WTC11 (cell line): ENCODE measurements at regions not wholly inside any gene's neighbourhood (a gene's known extent, or its start where the extent isn't known, plus 50 kb on each side); places are given as distances from the start of the nearest gene placed in this dataset.

Source experiments
- ATAC-seq: fragments of 200-7000 bp; cut with Tn5 transposase; 2 replicates; pipeline ENCODE4 v1.10.0; 2021; ENCODE audit warnings: mild to moderate bottlenecking, moderate library complexity
- CTCF ChIA-PET: fragments of 300-600 bp; sonication (Branson Sonifier 250); formaldehyde crosslinking; loops from one replicate; lab custom pipeline; 2021; ENCODE audit warnings: antibody characterized with exemption; lab: Charles Lee
- POLR2A ChIA-PET: fragments of 350-600 bp; sonication (Branson Sonifier 250); formaldehyde crosslinking; loops from one replicate; lab custom pipeline; 2021; ENCODE audit warnings: antibody characterized with exemption; lab: Charles Lee
- DNase-seq: peaks from one replicate; pipeline ENCODE4 v3.0.0; 2021; ENCODE audit warnings: low spot score
- H3K27ac Mint-ChIP-seq: 2 replicates; pipeline ENCODE4 v1.8.0; 2021; ENCODE audit warnings: mixed read lengths
- H3K27me3 Mint-ChIP-seq: 2 replicates; pipeline ENCODE4 v1.8.0; 2021; ENCODE audit warnings: low read depth, mild to moderate bottlenecking, moderate library complexity, mixed read lengths
- H3K36me3 Mint-ChIP-seq: 2 replicates; pipeline ENCODE4 v1.8.0; 2021; ENCODE audit warnings: mixed read lengths
- H3K4me1 Mint-ChIP-seq: 2 replicates; pipeline ENCODE4 v1.8.0; 2022; ENCODE audit warnings: mixed read lengths
- H3K4me3 Mint-ChIP-seq: 2 replicates; pipeline ENCODE4 v1.8.0; 2021; ENCODE audit warnings: mild to moderate bottlenecking, moderate library complexity, mixed read lengths
- H3K9me3 Mint-ChIP-seq: 2 replicates; pipeline ENCODE4 v1.8.0; 2021; ENCODE audit warnings: mixed read lengths
- CREB1 ChIP-seq: sonication (generic); formaldehyde crosslinking; IDR thresholded peaks from 2 replicates; pipeline ENCODE4 v1.8.0; 2023; ENCODE audit warnings: mild to moderate bottlenecking, missing genetic modification reagents
- CTCF ChIP-seq: fragments of 200-600 bp; IDR thresholded peaks from 2 replicates; pipeline ENCODE4 v1.8.0; 2022; ENCODE audit warnings: antibody characterized with exemption
- ELF4 ChIP-seq: sonication (generic); formaldehyde crosslinking; IDR thresholded peaks from 2 replicates; pipeline ENCODE4 v1.8.1; 2022; ENCODE audit warnings: low read depth, mild to moderate bottlenecking, moderate library complexity, missing genetic modification reagents
- ETV6 ChIP-seq: sonication (generic); formaldehyde crosslinking; IDR thresholded peaks from 2 replicates; pipeline ENCODE4 v1.8.1; 2022; ENCODE audit warnings: mild to moderate bottlenecking, missing genetic modification reagents
- FOXJ3 ChIP-seq: sonication (generic); formaldehyde crosslinking; IDR thresholded peaks from 2 replicates; pipeline ENCODE4 v1.9.0; 2021; ENCODE audit warnings: missing genetic modification reagents, mild to moderate bottlenecking, borderline replicate concordance
- HMGA2 ChIP-seq: fragments of 250-450 bp; sonication (Bioruptor Pico); IDR thresholded peaks from 2 replicates; pipeline ENCODE4 v1.4.0; 2021; ENCODE audit warnings: mild to moderate bottlenecking, moderate library complexity
- IRF1 ChIP-seq: sonication (generic); formaldehyde crosslinking; IDR thresholded peaks from 2 replicates; pipeline ENCODE4 v1.8.0; 2023; ENCODE audit warnings: missing genetic modification reagents
- NFYB ChIP-seq: sonication (generic); formaldehyde crosslinking; conservative IDR thresholded peaks from 2 replicates; pipeline ENCODE4 v1.8.0; 2022; ENCODE audit warnings: low read depth, missing genetic modification reagents
- NR3C1 ChIP-seq: sonication (generic); formaldehyde crosslinking; conservative IDR thresholded peaks from 2 replicates; pipeline ENCODE4 v1.8.1; 2023; ENCODE audit warnings: low read depth, mild to moderate bottlenecking, missing genetic modification reagents
- OVOL2 ChIP-seq: fragments of 250-450 bp; sonication (Bioruptor Pico); IDR thresholded peaks from 2 replicates; pipeline ENCODE4 v1.9.0; 2021; ENCODE audit warnings: mild to moderate bottlenecking, borderline replicate concordance
- SP1 ChIP-seq: sonication (generic); formaldehyde crosslinking; conservative IDR thresholded peaks from 2 replicates; pipeline ENCODE4 v1.8.1; 2022; ENCODE audit warnings: missing genetic modification reagents
- TCF7 ChIP-seq: sonication (generic); formaldehyde crosslinking; IDR thresholded peaks from 2 replicates; pipeline ENCODE4 v1.8.0; 2022; ENCODE audit warnings: mild to moderate bottlenecking, low read depth, missing genetic modification reagents, moderate library complexity
- TP53 ChIP-seq: sonication (generic); formaldehyde crosslinking; IDR thresholded peaks from 2 replicates; pipeline ENCODE4 v1.8.1; 2023; ENCODE audit warnings: mild to moderate bottlenecking, missing genetic modification reagents
- ZNF317 ChIP-seq: sonication (generic); formaldehyde crosslinking; IDR thresholded peaks from 2 replicates; pipeline ENCODE4 v1.8.1; 2023; ENCODE audit warnings: low read depth, mild to moderate bottlenecking, moderate library complexity, missing genetic modification reagents, borderline replicate concordance
- ZNF396 ChIP-seq: fragments of 250-450 bp; sonication (Bioruptor Pico); IDR thresholded peaks from 2 replicates; pipeline ENCODE4 v1.8.0; 2021; ENCODE audit warnings: mild to moderate bottlenecking, moderate library complexity, borderline replicate concordance
- ZNF671 ChIP-seq: fragments of 250-450 bp; sonication (Bioruptor Pico); IDR thresholded peaks from 2 replicates; pipeline ENCODE4 v1.8.0; 2021; ENCODE audit warnings: mild to moderate bottlenecking
- ZSCAN18 ChIP-seq: fragments of 250-450 bp; sonication (Bioruptor Pico); IDR thresholded peaks from 2 replicates; pipeline ENCODE4 v2.1.2; 2022; ENCODE audit warnings: mild to moderate bottlenecking, moderate library complexity
- TF ChIP-seq, protein P1 (sequence below): sonication (generic); formaldehyde crosslinking; conservative IDR thresholded peaks from 2 replicates; pipeline ENCODE4 v1.8.1; 2023; ENCODE audit warnings: mild to moderate bottlenecking, low read depth, missing genetic modification reagents, moderate library complexity
- TF ChIP-seq, protein P2 (sequence below): sonication (generic); formaldehyde crosslinking; IDR thresholded peaks from 2 replicates; pipeline ENCODE4 v1.8.0; 2022; ENCODE audit warnings: mild to moderate bottlenecking, missing genetic modification reagents
- TF ChIP-seq, protein P3 (sequence below): sonication (generic); formaldehyde crosslinking; IDR thresholded peaks from 2 replicates; pipeline ENCODE4 v1.8.0; 2022; ENCODE audit warnings: mild to moderate bottlenecking, missing genetic modification reagents

DNA sequence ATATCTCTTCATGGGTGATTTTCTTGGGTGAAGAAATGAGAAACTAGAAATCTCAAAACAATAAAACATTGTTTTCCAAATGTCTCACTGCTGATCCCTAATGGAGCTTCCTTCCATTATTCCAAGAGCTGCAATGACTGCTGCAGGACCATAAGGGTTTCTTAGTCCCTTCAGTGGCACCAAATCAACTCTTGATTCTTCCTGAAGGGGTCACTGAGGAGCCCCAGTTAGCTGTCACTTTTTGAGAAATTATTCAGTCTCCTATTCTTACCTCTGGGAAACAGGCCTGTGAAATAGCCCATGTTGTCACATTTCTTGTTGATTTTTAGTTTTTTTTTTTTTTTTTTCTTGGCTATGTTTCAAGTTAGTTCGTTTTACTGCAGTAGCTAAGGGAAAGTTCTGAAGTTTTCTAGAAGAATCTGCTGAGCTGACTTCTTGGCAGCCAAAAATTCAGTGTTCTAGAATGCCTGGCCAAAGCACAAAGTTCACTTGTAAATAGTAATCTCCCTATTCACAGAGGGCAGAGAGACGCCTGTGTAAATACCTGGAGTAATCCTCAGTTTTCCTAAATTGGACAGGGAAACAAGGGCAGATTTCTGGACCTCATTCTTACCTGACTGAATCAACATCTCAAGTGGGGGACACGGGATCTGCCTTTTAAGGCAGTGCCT is 480.0 kb downstream of the RIT2 start (continued):
- TF ChIP-seq OVOL2 (CRISPR knock-in tag) (no peak), ETV6 (no peak), ZNF396 (CRISPR knock-in tag) (no peak), CREB1 (CRISPR knock-in tag) (no peak), TP53 (CRISPR knock-in tag) (no peak), SP1 (no peak), NR3C1 (CRISPR knock-in tag) (no peak), ZSCAN18 (CRISPR knock-in tag) (no peak), NFYB (CRISPR knock-in tag) (no peak)
- TF ChIP-seq, protein P1, sequence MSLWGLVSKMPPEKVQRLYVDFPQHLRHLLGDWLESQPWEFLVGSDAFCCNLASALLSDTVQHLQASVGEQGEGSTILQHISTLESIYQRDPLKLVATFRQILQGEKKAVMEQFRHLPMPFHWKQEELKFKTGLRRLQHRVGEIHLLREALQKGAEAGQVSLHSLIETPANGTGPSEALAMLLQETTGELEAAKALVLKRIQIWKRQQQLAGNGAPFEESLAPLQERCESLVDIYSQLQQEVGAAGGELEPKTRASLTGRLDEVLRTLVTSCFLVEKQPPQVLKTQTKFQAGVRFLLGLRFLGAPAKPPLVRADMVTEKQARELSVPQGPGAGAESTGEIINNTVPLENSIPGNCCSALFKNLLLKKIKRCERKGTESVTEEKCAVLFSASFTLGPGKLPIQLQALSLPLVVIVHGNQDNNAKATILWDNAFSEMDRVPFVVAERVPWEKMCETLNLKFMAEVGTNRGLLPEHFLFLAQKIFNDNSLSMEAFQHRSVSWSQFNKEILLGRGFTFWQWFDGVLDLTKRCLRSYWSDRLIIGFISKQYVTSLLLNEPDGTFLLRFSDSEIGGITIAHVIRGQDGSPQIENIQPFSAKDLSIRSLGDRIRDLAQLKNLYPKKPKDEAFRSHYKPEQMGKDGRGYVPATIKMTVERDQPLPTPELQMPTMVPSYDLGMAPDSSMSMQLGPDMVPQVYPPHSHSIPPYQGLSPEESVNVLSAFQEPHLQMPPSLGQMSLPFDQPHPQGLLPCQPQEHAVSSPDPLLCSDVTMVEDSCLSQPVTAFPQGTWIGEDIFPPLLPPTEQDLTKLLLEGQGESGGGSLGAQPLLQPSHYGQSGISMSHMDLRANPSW (CRISPR knock-in tag) = no peak
- TF ChIP-seq, all 79 proteins: peak for 0

DNA sequence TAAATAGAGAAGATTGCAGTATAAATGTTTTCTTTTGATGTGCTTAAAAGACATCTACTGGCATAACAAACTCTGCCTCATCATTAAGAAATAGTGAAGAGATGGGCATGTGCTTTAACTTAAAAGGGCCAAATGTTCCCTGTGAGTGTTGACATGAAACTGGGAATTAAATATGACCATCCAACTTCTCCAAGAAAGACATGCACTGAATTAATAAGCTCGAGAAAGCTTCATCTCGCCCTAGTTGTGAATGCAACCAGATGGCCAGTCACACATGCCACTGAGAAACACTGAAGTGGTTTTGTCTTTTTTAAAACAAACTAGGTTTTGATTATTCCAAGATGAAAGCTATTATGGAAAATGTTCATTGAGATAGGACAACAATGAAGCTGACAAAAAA is 479.2 kb downstream of the RIT2 start:
- ChIA-PET CTCF (interaction anchor here (0.9 to 1.0 kb wide), 3 partner anchors 146 to 432 kb away, joined by 3 to 5 read pairs (median 3); no protein-coding TSS in a partner anchor), POLR2A (no interaction called here)
- H3K36me3 Mint-ChIP-seq = no peaks in the 10 kb centered on the region
- H3K9me3 Mint-ChIP-seq = peaks cover 4% of the 10 kb centered on the region; the same call in 1 of the 2 replicates
- H3K4me3 Mint-ChIP-seq = no peak overlapping the region
- ATAC-seq (no peak), DNase-seq (no peak)
- TF ChIP-seq ZNF671 (CRISPR knock-in tag) (no peak), CTCF (no peak), ELF4 (CRISPR knock-in tag) (no peak), ZNF317 (CRISPR knock-in tag) (no peak), HMGA2 (CRISPR knock-in tag) (no peak), TCF7 (no peak), FOXJ3 (CRISPR knock-in tag) (no peak), IRF1 (CRISPR knock-in tag) (no peak)
- TF ChIP-seq, protein P2, sequence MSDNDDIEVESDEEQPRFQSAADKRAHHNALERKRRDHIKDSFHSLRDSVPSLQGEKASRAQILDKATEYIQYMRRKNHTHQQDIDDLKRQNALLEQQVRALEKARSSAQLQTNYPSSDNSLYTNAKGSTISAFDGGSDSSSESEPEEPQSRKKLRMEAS = no peak
- TF ChIP-seq, protein P3, sequence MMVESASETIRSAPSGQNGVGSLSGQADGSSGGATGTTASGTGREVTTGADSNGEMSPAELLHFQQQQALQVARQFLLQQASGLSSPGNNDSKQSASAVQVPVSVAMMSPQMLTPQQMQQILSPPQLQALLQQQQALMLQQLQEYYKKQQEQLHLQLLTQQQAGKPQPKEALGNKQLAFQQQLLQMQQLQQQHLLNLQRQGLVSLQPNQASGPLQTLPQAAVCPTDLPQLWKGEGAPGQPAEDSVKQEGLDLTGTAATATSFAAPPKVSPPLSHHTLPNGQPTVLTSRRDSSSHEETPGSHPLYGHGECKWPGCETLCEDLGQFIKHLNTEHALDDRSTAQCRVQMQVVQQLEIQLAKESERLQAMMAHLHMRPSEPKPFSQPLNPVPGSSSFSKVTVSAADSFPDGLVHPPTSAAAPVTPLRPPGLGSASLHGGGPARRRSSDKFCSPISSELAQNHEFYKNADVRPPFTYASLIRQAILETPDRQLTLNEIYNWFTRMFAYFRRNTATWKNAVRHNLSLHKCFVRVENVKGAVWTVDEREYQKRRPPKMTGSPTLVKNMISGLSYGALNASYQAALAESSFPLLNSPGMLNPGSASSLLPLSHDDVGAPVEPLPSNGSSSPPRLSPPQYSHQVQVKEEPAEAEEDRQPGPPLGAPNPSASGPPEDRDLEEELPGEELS (CRISPR knock-in tag) = no peak
- no peak overlapping the region for H3K27ac Mint-ChIP-seq
- H3K27me3 Mint-ChIP-seq = no peaks in the 10 kb centered on the region
- H3K4me1 Mint-ChIP-seq = peaks cover 20% of the 10 kb centered on the region
